ENCODE measurements at regions not wholly inside any gene's neighbourhood (a gene's known extent, or its start where the extent isn't known, plus 50 kb on each side); places are given as distances from the start of the nearest gene placed in this dataset.

DNA sequence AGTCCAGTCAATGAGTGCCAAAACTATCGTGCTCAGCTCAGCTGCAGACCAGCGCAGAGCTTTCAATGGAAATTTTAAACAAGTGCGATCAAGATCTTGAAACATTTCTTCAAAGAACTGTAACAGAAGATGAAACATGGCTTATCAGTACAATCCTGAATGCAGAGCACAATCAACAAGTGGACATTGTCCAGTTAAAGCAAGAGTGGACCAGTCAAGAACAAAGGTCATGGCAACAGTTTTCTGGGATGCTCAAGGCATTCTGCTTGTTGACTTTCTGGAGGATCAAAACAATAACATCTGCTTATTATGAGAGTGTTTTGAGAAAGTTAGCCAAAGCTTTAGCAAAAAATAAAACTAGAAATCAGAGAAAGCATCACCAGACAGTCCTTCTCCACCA is 374.2 kb downstream of the SETD4 start:
- FAIRE-seq (no peak), DNase-seq (ENCODE audit: low read depth, low spot score) (no peak)
- no peaks in the 10 kb centered on the region for H4K20me1 ChIP-seq (replicated peaks; ENCODE audit: control insufficient read depth, extremely low read depth, insufficient read depth, low read length)
- ChIA-PET POLR2A (no interaction called here), CTCF (interaction anchor here (1.4 kb wide), 1 partner anchor 9 kb away, joined by 3 read pairs; no protein-coding TSS in a partner anchor)
- dilution Hi-C loops (cut with MboI; ENCODE audit: extremely low pct_ligation_motif_present, low sequenced_read_pairs) = no loop called here
- no peak for TF ChIP-seq EZH2 (IDR thresholded peaks at IDR 0.05; ENCODE audit: borderline replicate concordance, low read depth, low read length, severe bottlenecking)
- no peak for TF ChIP-seq GATA2 (IDR thresholded peaks at IDR 0.05; ENCODE audit: insufficient read depth, insufficient read length, low read depth, low read length)
- TF ChIP-seq JUN (IDR thresholded peaks at IDR 0.05; ENCODE audit: borderline replicate concordance, insufficient read depth, insufficient read length, low read depth) = no peak
- no peak for TF ChIP-seq FOS (IDR thresholded peaks at IDR 0.05; ENCODE audit: borderline replicate concordance, insufficient read depth, low read length)
- TF ChIP-seq, protein P1, sequence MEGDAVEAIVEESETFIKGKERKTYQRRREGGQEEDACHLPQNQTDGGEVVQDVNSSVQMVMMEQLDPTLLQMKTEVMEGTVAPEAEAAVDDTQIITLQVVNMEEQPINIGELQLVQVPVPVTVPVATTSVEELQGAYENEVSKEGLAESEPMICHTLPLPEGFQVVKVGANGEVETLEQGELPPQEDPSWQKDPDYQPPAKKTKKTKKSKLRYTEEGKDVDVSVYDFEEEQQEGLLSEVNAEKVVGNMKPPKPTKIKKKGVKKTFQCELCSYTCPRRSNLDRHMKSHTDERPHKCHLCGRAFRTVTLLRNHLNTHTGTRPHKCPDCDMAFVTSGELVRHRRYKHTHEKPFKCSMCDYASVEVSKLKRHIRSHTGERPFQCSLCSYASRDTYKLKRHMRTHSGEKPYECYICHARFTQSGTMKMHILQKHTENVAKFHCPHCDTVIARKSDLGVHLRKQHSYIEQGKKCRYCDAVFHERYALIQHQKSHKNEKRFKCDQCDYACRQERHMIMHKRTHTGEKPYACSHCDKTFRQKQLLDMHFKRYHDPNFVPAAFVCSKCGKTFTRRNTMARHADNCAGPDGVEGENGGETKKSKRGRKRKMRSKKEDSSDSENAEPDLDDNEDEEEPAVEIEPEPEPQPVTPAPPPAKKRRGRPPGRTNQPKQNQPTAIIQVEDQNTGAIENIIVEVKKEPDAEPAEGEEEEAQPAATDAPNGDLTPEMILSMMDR (IDR thresholded peaks at IDR 0.05; ENCODE audit: extremely low read depth in 1 of 2, insufficient read depth in 1 of 2, low read depth in 1 of 2, low read length in 2 of 2) = no peak
- TF ChIP-seq MYC (IDR thresholded peaks at IDR 0.05; ENCODE audit: low read depth, low read length) = no peak
- no peak for TF ChIP-seq POLR2A (IDR thresholded peaks at IDR 0.05; ENCODE audit: low read depth, low read length)
- TF ChIP-seq, protein P2, sequence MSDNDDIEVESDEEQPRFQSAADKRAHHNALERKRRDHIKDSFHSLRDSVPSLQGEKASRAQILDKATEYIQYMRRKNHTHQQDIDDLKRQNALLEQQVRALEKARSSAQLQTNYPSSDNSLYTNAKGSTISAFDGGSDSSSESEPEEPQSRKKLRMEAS (IDR thresholded peaks at IDR 0.05; ENCODE audit: insufficient read depth, insufficient read length) = no peak
- no peak for TF ChIP-seq POLR2AphosphoS5 (IDR thresholded peaks at IDR 0.05; ENCODE audit: insufficient read depth, low read depth, low read length)
- no peak overlapping the region for H2AFZ ChIP-seq (ENCODE audit: low read depth, low read length)
- no peak overlapping the region for H3K4me3 ChIP-seq (replicated peaks in 1 of 3; ENCODE audit: insufficient read depth in 1 of 3, low read depth in 1 of 3, low read length in 3 of 3)
- no peak overlapping the region for H3K9ac ChIP-seq (replicated peaks; ENCODE audit: extremely low read depth, insufficient read depth, low read length)
- no peak overlapping the region for H3K4me2 ChIP-seq (ENCODE audit: insufficient read depth, low read length)
- peaks cover 48 to 60% of the 10 kb centered on the region in 2 experiments for H3K27me3 ChIP-seq (ENCODE audit: control insufficient read depth in 2 of 2, insufficient read depth in 2 of 2, low read length in 2 of 2)
- no peaks in the 10 kb centered on the region for H3K9me3 ChIP-seq (replicated peaks; ENCODE audit: control insufficient read depth, insufficient read depth, low read length)
- no peaks in the 10 kb centered on the region for H3K9me1 ChIP-seq (replicated peaks; ENCODE audit: control insufficient read depth, extremely low read depth, insufficient read depth, low read length)
- H3K36me3 ChIP-seq (ENCODE audit: control insufficient read depth in 2 of 2, extremely low read depth in 1 of 2, insufficient read depth in 2 of 2, low read length in 2 of 2) = no peaks in the 10 kb centered on the region
- no TSS peak for BruUV-seq (replicated peaks)
- H3K4me1 ChIP-seq (ENCODE audit: control insufficient read depth, extremely low read depth, insufficient read depth, low read length) = peaks cover 2% of the 10 kb centered on the region
- intact Hi-C loops (cut with micrococcal nuclease) = no loop called here
- no peak overlapping the region for H3K27ac ChIP-seq (ENCODE audit: insufficient read depth, low read depth, low read length)
- H3K79me2 ChIP-seq (ENCODE audit: control insufficient read depth, insufficient read depth, low read length) = no peaks in the 10 kb centered on the region

Measured in endothelial cell of umbilical vein (primary cell).